ENCODE measurements at regions not wholly inside any gene's neighbourhood (a gene's known extent, or its start where the extent isn't known, plus 50 kb on each side); places are given as distances from the start of the nearest gene placed in this dataset.

DNA sequence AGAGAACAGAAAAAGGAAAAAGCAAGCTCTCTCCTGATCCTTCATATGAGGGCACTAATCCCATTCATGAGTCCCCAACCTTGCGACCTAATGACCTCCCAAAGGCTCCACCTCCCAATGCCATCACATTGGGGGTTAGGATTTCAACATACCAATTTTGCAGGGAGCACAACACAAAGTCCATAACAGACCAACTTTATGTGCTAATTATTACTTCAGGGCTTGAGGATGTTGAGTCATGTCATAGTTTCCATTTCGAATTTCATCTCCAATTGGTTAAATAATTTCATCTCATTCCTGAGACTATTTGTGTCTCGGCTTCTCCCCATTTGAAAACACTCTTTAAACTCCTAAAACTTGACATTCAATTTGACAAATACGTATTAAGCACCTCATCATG lies 69.9 kb upstream of the KLF7 start:
- Mint-ChIP-seq H3K27me3 (ENCODE audit: low read depth, unreplicated experiment) (no peaks in the 10 kb centered on the region), H3K4me3 (ENCODE audit: unreplicated experiment) (no peak overlapping the region), H3K36me3 (ENCODE audit: low read depth, unreplicated experiment) (peaks cover 2% of the 10 kb centered on the region), H3K4me1 (ENCODE audit: low read depth, unreplicated experiment) (peaks cover 59% of the 10 kb centered on the region), H3K27ac (ENCODE audit: unreplicated experiment) (no peak overlapping the region), H3K9me3 (ENCODE audit: unreplicated experiment) (no peaks in the 10 kb centered on the region)
- FAIRE-seq, result no peak
- Histone ChIP-seq H3K27me3 (ENCODE audit: insufficient read depth, low read length) (no peaks in the 10 kb centered on the region), H3K27ac (ENCODE audit: low read depth, low read length) (no peak overlapping the region), H2AFZ (ENCODE audit: low read depth, low read length) (no peak overlapping the region), H3K9ac (ENCODE audit: low read length) (no peak overlapping the region), H3K79me2 (ENCODE audit: insufficient read depth, low read length) (peaks cover 2% of the 10 kb centered on the region), H3K4me3 (ENCODE audit: insufficient read depth, low read depth, low read length) (no peak overlapping the region), H3K4me1 (ENCODE audit: insufficient read depth, low read length) (peaks cover 42% of the 10 kb centered on the region), H4K20me1 (ENCODE audit: insufficient read depth, low read length) (no peaks in the 10 kb centered on the region), H3K9me3 (ENCODE audit: insufficient read depth, low read depth, low read length) (no peaks in the 10 kb centered on the region), H3K36me3 (ENCODE audit: insufficient read depth, low read length) (no peaks in the 10 kb centered on the region), H3K4me2 (ENCODE audit: low read length) (no peak overlapping the region)
- peak; percentile 24 for DNase-seq (ENCODE audit: low read depth)
- no peak for TF ChIP-seq EZH2 (IDR thresholded peaks at IDR 0.05; ENCODE audit: insufficient read depth, low read length)
- TF ChIP-seq, protein P1, sequence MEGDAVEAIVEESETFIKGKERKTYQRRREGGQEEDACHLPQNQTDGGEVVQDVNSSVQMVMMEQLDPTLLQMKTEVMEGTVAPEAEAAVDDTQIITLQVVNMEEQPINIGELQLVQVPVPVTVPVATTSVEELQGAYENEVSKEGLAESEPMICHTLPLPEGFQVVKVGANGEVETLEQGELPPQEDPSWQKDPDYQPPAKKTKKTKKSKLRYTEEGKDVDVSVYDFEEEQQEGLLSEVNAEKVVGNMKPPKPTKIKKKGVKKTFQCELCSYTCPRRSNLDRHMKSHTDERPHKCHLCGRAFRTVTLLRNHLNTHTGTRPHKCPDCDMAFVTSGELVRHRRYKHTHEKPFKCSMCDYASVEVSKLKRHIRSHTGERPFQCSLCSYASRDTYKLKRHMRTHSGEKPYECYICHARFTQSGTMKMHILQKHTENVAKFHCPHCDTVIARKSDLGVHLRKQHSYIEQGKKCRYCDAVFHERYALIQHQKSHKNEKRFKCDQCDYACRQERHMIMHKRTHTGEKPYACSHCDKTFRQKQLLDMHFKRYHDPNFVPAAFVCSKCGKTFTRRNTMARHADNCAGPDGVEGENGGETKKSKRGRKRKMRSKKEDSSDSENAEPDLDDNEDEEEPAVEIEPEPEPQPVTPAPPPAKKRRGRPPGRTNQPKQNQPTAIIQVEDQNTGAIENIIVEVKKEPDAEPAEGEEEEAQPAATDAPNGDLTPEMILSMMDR (IDR thresholded peaks at IDR 0.05; ENCODE audit: insufficient read depth, low read depth, low read length), result no peak

DNA sequence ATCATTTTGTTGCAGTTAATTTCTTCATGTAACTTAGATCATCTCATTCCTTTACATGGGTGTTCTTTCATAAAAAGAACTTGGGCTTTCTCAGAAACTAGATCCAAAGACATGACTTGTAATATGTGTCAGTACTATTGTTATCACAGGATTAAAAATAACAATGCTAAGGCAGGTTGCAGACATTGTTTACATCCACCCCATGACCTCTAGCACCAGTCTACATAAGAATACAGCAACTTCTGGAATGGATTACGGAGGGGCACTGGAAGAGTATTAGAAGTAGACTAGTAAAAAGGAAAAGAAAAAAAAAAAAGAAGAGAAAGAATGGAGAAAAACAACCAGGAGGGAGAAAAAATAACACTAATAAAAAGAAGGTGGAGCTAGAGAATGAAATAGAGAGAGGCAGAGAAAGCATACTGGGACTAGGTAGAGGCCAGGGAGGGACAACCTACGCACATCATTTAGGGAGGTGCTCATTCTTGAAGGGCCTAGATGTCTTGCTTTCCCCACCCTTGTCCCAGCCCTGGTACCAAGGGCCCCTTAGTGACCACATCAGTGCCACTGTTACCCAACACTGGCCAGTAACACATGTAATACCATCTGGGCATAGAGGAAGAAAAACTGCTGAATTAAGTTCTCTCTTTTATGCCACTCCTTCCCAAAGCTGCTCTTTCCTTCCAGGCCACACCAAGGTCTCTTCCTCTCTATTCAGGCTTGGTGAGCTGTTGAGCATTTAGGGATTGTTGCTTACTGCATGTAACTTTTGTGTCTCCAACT lies 70.6 kb upstream of the KLF7 start:
- H3K27ac Mint-ChIP-seq (ENCODE audit: unreplicated experiment), result no peak overlapping the region
- no peak overlapping the region for H3K27ac ChIP-seq (ENCODE audit: low read depth, low read length)

More for the DNA sequence above, 70.6 kb upstream of the KLF7 start:
- Histone ChIP-seq H3K9ac (ENCODE audit: low read length) (no peak overlapping the region), H3K4me2 (ENCODE audit: low read length) (no peak overlapping the region), H3K36me3 (ENCODE audit: insufficient read depth, low read length) (no peaks in the 10 kb centered on the region), H3K9me3 (ENCODE audit: insufficient read depth, low read depth, low read length) (no peaks in the 10 kb centered on the region), H3K4me3 (ENCODE audit: insufficient read depth, low read depth, low read length) (no peak overlapping the region), H3K4me1 (ENCODE audit: insufficient read depth, low read length) (peaks cover 42% of the 10 kb centered on the region), H3K27me3 (ENCODE audit: insufficient read depth, low read length) (no peaks in the 10 kb centered on the region), H2AFZ (ENCODE audit: low read depth, low read length) (no peak overlapping the region), H3K79me2 (ENCODE audit: insufficient read depth, low read length) (peaks cover 9% of the 10 kb centered on the region), H4K20me1 (ENCODE audit: insufficient read depth, low read length) (no peaks in the 10 kb centered on the region)
- Mint-ChIP-seq H3K9me3 (ENCODE audit: unreplicated experiment) (no peaks in the 10 kb centered on the region), H3K4me1 (ENCODE audit: low read depth, unreplicated experiment) (peaks cover 52% of the 10 kb centered on the region), H3K36me3 (ENCODE audit: low read depth, unreplicated experiment) (peaks cover 2% of the 10 kb centered on the region), H3K4me3 (ENCODE audit: unreplicated experiment) (no peak overlapping the region), H3K27me3 (ENCODE audit: low read depth, unreplicated experiment) (no peaks in the 10 kb centered on the region)
- FAIRE-seq (no peak), DNase-seq (ENCODE audit: low read depth) (no peak)
- TF ChIP-seq, protein P1 (IDR thresholded peaks at IDR 0.05; ENCODE audit: insufficient read depth, low read depth, low read length), result no peak
